HCT116 (cell line): ENCODE measurements at regions not wholly inside any gene's neighbourhood (a gene's known extent, or its start where the extent isn't known, plus 50 kb on each side); places are given as distances from the start of the nearest gene placed in this dataset.

Source experiments
- ATAC-seq: fragments of 200-7000 bp; cut with Tn5 transposase; 2 replicates; pipeline ENCODE4 v1.9.1; 2020; ENCODE audit warnings: mild to moderate bottlenecking, moderate library complexity
- BruUV-seq: library from RNA; stranded (reverse); fragments of 400-500 nt; replicated peaks from 2 replicates; lab custom pipeline; 2021; lab: Mats Ljungman, UMichigan
- CTCF ChIA-PET: fragments of 300-600 bp; sonication (Branson Sonifier 250); formaldehyde crosslinking; loops from one replicate; lab custom pipeline; 2021; ENCODE audit warnings: antibody characterized with exemption; lab: Charles Lee
- POLR2A ChIA-PET: fragments of 300-600, 350-600 bp; sonication (Branson Sonifier 250); formaldehyde crosslinking; loops from one replicate; lab custom pipeline; 2021; ENCODE audit warnings: antibody characterized with exemption; lab: Charles Lee
- RAD21 ChIA-PET, 2 experiments: fragments of 300-600 bp; sonication (Branson Sonifier 250); formaldehyde crosslinking; loops; one replicate each; lab custom pipeline; 2023; ENCODE audit warnings: low total read pairs in 2 of 2; ENCODE audit not compliant: uncharacterized antibody in 2 of 2, unreplicated experiment in 2 of 2, low non-redundant PET in 1 of 2; lab: Charles Lee
- DNase-seq: peaks from one replicate; pipeline ENCODE4 v3.0.0-alpha.2; 2010; ENCODE audit warnings: low read depth, low spot score
- H2AFZ ChIP-seq: fragments of 200-600 bp; shearing (Covaris generic), sonication (generic); 2 replicates; pipeline ENCODE4 v1.6.1; 2017; ENCODE audit warnings: low read depth, mixed run types, mixed read lengths, antibody characterized with exemption, low read length; ENCODE audit not compliant: poor library complexity, severe bottlenecking
- H3K27ac ChIP-seq: 2 replicates; pipeline ENCODE4 v1.5.1; 2012; ENCODE audit warnings: low read depth, low read length
- H3K27me3 ChIP-seq: fragments of 200-600 bp; sonication (generic); 2 replicates; pipeline ENCODE4 v1.6.1; 2016; ENCODE audit warnings: mixed run types, low read length, mixed read lengths; ENCODE audit not compliant: insufficient read depth
- H3K36me3 ChIP-seq, 2 experiments: fragments of 200-500 bp in 1 of 2; fragments of 200-600 bp in 1 of 2; sonication (Bioruptor generic) in 1 of 2; sonication (generic) in 1 of 2; 2 replicates each; pipeline versions ENCODE4 v1.5.1 to v1.6.1; 2014 to 2016; ENCODE audit warnings: low read length in 2 of 2, inconsistent platforms in 1 of 2, mixed read lengths in 1 of 2, mixed run types in 1 of 2; ENCODE audit not compliant: insufficient read depth in 2 of 2, control insufficient read depth in 1 of 2
- H3K4me1 ChIP-seq, 2 experiments: fragments of 200-600 bp in 1 of 2; sonication (generic) in 1 of 2; 2 replicates each; pipeline versions ENCODE4 v1.5.1 to v1.6.1; 2012 to 2017; ENCODE audit warnings: low read length in 2 of 2, inconsistent platforms in 1 of 2, mild to moderate bottlenecking in 1 of 2, mixed read lengths in 1 of 2, mixed run types in 1 of 2, moderate library complexity in 1 of 2; ENCODE audit not compliant: insufficient read depth in 2 of 2, control insufficient read depth in 1 of 2
- H3K4me2 ChIP-seq: fragments of 200-600 bp; sonication (generic); 2 replicates; pipeline ENCODE4 v1.6.1; 2017; ENCODE audit warnings: mixed run types, low read length, mixed read lengths
- H3K4me3 ChIP-seq, 2 experiments: fragments of 200-600 bp in 1 of 2; sonication (generic) in 1 of 2; replicated peaks in 1 of 2; 2 replicates each; pipeline ENCODE4 v1.5.1; 2011 to 2016; ENCODE audit warnings: low read length in 2 of 2, control low read depth in 1 of 2, low read depth in 1 of 2, mild to moderate bottlenecking in 1 of 2, mixed read lengths in 1 of 2, mixed run types in 1 of 2
- H3K79me2 ChIP-seq: fragments of 200-600 bp; sonication (generic); 2 replicates; pipeline ENCODE4 v1.6.1; 2017; ENCODE audit warnings: mild to moderate bottlenecking, mixed run types, low read length, moderate library complexity, mixed read lengths; ENCODE audit not compliant: insufficient read depth
- H3K9ac ChIP-seq: fragments of 200-600 bp; sonication (generic); 2 replicates; pipeline ENCODE4 v1.6.1; 2016; ENCODE audit warnings: low read length, mixed read lengths
- H3K9me2 ChIP-seq: fragments of 200-600 bp; sonication (generic), shearing (Covaris generic); 2 replicates; pipeline ENCODE4 v1.6.1; 2017; ENCODE audit warnings: mixed run types, mild to moderate bottlenecking, moderate library complexity; ENCODE audit not compliant: insufficient read depth
- H3K9me3 ChIP-seq, 2 experiments: fragments of 200-500 bp in 1 of 2; fragments of 200-600 bp in 1 of 2; sonication (Bioruptor generic) in 1 of 2; sonication (generic) in 1 of 2; 2 replicates each; pipeline ENCODE4 v1.6.1; 2014 to 2017; ENCODE audit warnings: low read length in 2 of 2, mixed read lengths in 2 of 2, inconsistent platforms in 1 of 2, low read depth in 1 of 2, mild to moderate bottlenecking in 1 of 2, mixed run types in 1 of 2, moderate library complexity in 1 of 2; ENCODE audit not compliant: control insufficient read depth in 1 of 2, insufficient read depth in 1 of 2
- H4K20me1 ChIP-seq: fragments of 200-600 bp; sonication (generic), shearing (Covaris generic); 2 replicates; pipeline ENCODE4 v1.6.1; 2017; ENCODE audit warnings: mixed run types, mild to moderate bottlenecking, moderate library complexity; ENCODE audit not compliant: insufficient read depth
- ATF3 ChIP-seq: IDR thresholded peaks from 2 replicates; pipeline ENCODE4 v1.6.1; 2012
- CBX3 ChIP-seq: IDR thresholded peaks from 2 replicates; pipeline ENCODE4 v1.6.1; 2012; ENCODE audit warnings: low read depth
- CTCF ChIP-seq, 3 experiments: fragments of 200-600 bp in 1 of 3; sonication (generic) in 1 of 3; IDR thresholded peaks in 2 of 3; conservative IDR thresholded peaks in 1 of 3; 2 replicates each; pipeline ENCODE4 v1.5.1; 2012 to 2017; ENCODE audit warnings: low read depth in 2 of 3, low read length in 2 of 3, antibody characterized with exemption in 1 of 3, borderline replicate concordance in 1 of 3, control low read depth in 1 of 3, mild to moderate bottlenecking in 1 of 3, mixed read lengths in 1 of 3, mixed run types in 1 of 3, moderate library complexity in 1 of 3; ENCODE audit not compliant: insufficient read depth in 1 of 3
- EZH2phosphoT487 ChIP-seq: fragments of 200-600 bp; IDR thresholded peaks from 2 replicates; pipeline ENCODE4 v1.6.1; 2018; ENCODE audit warnings: antibody characterized with exemption, borderline replicate concordance
- FOSL1 ChIP-seq: IDR thresholded peaks from 2 replicates; pipeline ENCODE4 v1.6.1; 2012; ENCODE audit warnings: low read depth
- JUND ChIP-seq: IDR thresholded peaks from 2 replicates; pipeline ENCODE4 v1.6.1; 2012
- MAX ChIP-seq: IDR thresholded peaks from 2 replicates; pipeline ENCODE4 v1.6.1; 2012
- POLR2A ChIP-seq: IDR thresholded peaks from 2 replicates; pipeline ENCODE4 v1.7.0; 2011; ENCODE audit warnings: borderline replicate concordance; ENCODE audit not compliant: insufficient read depth, insufficient read length; ENCODE audit errors: extremely low read depth
- REST ChIP-seq: IDR thresholded peaks from 2 replicates; pipeline ENCODE4 v1.6.1; 2012; ENCODE audit warnings: low read depth
- SIN3A ChIP-seq: IDR thresholded peaks from 2 replicates; pipeline ENCODE4 v1.6.1; 2012; ENCODE audit warnings: low read depth
- SRF ChIP-seq: IDR thresholded peaks from 2 replicates; pipeline ENCODE4 v1.6.1; 2012; ENCODE audit warnings: low read depth
- ZFX ChIP-seq: fragments of 450-650 bp; IDR thresholded peaks from 2 replicates; pipeline ENCODE4 v1.6.1; 2017
- intact Hi-C: fragments of 100-400 bp; cut with micrococcal nuclease; formaldehyde crosslinking; loops from 2 replicates; pipeline ENCODE4 v1.10.0; 2022

- H3K36me3 ChIP-seq: no peaks in the 10 kb centered on the region
- CTCF ChIA-PET: no interaction called here
- no peaks in the 10 kb centered on the region for H3K4me1 ChIP-seq
- no peaks in the 10 kb centered on the region for H4K20me1 ChIP-seq
- no peaks in the 10 kb centered on the region; the same call in 1 of the 2 replicates for H3K27me3 ChIP-seq
- no peak for TF ChIP-seq REST
- TF ChIP-seq JUND: no peak
- TF ChIP-seq CBX3: no peak
- TF ChIP-seq CTCF (IDR thresholded peaks at IDR 0.05 in 2 of 3, conservative IDR thresholded peaks at IDR 0.05 in 1 of 3; ENCODE audit: borderline replicate concordance in 1 of 3, insufficient read depth in 1 of 3, low read depth in 2 of 3, low read length in 2 of 3): no peak
- no peak for TF ChIP-seq EZH2phosphoT487
- no peak for TF ChIP-seq ATF3
- TF ChIP-seq POLR2A: no peak
- no peak for TF ChIP-seq SRF
- no peak for TF ChIP-seq ZFX
- no peak for TF ChIP-seq SIN3A
- no peak for TF ChIP-seq FOSL1
- TF ChIP-seq MAX: no peak
- RAD21 ChIA-PET: no interaction called here
- intact Hi-C loops: no loop called here
- DNase-seq (no peak), ATAC-seq (no peak)
- no peaks in the 10 kb centered on the region for H3K9me2 ChIP-seq
- H2AFZ ChIP-seq: no peak overlapping the region
- H3K4me2 ChIP-seq: no peak overlapping the region
- H3K9ac ChIP-seq: no peak overlapping the region
- POLR2A ChIA-PET: no interaction called here
- no peaks in the 10 kb centered on the region for H3K9me3 ChIP-seq
- no peaks in the 10 kb centered on the region for H3K79me2 ChIP-seq
- BruUV-seq: no TSS peak
- H3K4me3 ChIP-seq: no peak overlapping the region
- no peak overlapping the region for H3K27ac ChIP-seq
These were observed 92.7 kb upstream of the ETAA1 start for GRCh38 chr2:67304300-67304890.
